Right lobe of liver (tissue), 4 donors: ENCODE measurements at regions not wholly inside any gene's neighbourhood (a gene's known extent, or its start where the extent isn't known, plus 50 kb on each side); places are given as distances from the start of the nearest gene placed in this dataset.

ENCODE experiments used
- CTCF ChIP-seq, 4 donors: fragments of 200-600 bp in 3 of 4; fragments of 450-650 bp in 1 of 4; IDR thresholded peaks; one replicate each; pipeline versions ENCODE4 v1.5.1 to v1.8.0; 2016 to 2022; ENCODE audit warnings: antibody characterized with exemption in 4 of 4, mild to moderate bottlenecking in 2 of 4
- POLR2A ChIP-seq: fragments of 450-650 bp; IDR thresholded peaks from one replicate; pipeline ENCODE4 v1.6.1; 2017; ENCODE audit warnings: antibody characterized with exemption, mild to moderate bottlenecking
- donor health status: DM: no; HTN: no; CAD: no.
- donor health status: DM: no; HTN: no; CAD: no.
- donor health status: DM: no; HTN: yes; CAD: no.

- no peak for TF ChIP-seq CTCF (IDR thresholded peaks at IDR 0.05)
- no peak for TF ChIP-seq POLR2A
Measured at GRCh38 chr9:115382865-115383264, 264.9 kb upstream of the TNC start.
